RPMI8226 (cell line): ENCODE measurements at regions not wholly inside any gene's neighbourhood (a gene's known extent, or its start where the extent isn't known, plus 50 kb on each side); places are given as distances from the start of the nearest gene placed in this dataset.

ENCODE experiments used
- DNase-seq: peaks from one replicate; pipeline ENCODE4 v3.0.0-alpha.2; 2015

DNA sequence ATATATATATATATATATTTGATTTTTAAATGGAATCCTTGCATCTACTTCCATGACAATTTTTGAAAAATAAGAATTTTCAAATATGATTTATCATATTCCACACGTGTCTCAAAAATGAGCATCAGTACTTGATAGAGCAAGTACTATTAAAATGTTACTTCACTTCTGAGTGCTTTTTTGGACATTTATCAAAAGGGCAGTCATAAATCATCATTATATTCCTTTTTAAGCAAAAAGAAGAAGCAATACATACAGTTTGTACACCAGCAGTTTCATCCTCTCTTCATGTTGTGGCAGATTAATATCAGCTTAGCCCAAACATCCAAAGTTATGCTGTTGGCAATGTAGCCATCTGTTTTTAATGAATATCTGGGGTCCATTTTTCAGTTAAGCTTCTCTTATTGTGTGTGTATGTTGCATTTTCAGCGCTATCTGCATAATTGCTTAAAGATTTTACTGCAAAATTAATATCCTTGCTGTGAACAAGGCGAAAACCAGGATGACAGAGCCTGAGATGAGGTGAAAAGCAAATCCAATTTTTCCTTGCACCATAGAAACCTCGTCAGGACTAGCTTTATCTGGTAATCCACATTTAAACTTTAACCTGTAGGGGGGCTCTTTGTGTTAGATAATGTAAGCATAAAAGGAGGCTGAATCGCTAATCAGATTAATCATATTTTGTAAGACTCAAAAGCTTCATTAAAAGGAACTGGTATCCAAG is 604.9 kb upstream of the AGTR1 start:
- DNase-seq, result no peak

DNA sequence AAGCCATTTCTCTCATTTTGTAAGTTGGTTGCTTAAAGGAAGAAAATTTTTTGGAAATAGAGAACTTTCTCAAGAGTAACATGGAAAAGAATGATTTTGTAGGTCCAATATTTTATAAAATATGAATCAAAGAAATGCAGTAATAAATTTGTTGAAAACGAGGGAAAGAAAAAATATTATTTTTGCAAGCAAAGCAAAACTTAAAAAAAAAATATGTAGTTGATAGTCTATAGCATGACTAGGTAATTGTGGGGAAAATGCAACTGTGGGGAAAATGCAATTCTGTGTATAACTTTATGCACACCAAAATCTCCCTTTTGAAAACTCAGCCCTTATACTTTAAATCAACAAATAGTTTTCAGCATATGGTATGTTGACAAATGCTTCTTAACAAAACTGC is 604.0 kb upstream of the AGTR1 start:
- DNase-seq, result no peak

DNA sequence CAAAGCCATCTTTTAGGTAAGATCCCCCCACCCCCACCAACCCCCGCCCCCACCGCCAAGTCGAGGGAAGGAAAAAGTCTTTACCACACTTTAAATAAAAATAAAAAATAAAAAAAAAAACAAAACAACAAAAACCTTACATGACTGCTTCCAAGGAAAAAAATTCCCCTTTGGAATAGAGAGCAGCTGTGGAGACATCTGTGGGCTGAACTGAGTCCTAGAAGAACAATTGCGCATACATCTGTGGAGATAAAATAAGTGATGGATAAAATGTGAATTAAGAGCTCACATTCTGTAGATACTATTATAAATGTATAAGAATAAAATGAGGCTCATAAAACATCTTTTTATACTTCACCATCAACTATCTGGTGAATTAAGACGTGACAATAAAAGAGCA is 601.7 kb upstream of the AGTR1 start:
- DNase-seq, result no peak

DNA sequence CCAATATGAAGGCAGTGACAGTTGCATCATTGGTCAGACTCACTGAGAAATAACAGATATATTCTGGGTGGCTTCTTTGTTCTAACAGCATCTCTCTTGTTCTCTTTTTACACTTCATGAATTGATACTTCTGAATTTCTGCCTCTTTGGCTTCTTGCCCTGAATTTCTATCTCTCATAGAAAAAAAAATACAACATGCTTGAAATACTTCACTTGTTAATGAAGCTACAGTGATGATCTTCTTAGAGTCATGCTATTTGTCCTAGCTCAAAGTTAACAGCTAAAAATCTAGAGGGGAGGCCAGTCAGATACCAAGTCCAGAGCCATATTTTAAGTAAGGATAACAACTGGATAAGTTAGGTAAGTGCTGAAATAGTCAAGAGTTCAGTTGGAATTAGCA is 597.2 kb upstream of the AGTR1 start:
- DNase-seq, result no peak

DNA sequence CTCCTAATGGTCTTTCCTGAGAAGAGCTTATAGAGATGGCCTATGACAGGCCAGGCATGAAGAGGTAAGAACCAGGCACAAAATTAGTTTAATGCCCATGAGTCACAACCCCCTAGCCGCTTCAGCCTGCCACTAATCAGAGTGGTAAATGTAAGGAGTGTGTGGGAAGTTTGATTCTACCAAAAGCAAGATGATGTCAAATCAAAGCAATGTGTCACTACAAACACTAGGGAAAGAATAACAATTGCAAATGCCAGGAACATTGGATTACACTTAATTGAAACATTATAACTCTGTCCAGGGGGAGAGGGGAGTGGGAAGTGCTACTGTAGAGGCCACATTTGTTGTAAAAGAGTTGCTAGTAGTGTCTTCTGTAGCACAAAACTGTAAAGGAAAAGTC is 596.6 kb upstream of the AGTR1 start:
- no peak for DNase-seq

DNA sequence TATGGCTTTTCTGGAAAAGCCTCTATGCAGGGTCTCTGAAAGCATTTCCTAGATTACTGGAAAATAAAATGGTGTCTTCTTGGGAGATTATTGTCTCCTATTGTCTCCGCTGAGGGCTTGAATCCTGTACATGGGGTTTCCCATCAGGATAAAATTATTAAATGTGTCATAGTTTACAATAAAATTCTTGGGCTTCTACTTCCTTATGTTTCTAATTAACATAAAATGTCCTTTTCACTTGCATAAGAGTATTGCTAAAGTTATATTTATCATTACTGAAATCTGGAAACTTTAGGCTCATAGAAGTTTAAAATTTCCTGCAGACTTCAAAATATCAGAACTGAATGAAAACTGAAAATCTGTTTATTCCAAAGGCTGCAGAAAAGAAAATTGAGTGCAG is 595.5 kb upstream of the AGTR1 start:
- no peak for DNase-seq

DNA sequence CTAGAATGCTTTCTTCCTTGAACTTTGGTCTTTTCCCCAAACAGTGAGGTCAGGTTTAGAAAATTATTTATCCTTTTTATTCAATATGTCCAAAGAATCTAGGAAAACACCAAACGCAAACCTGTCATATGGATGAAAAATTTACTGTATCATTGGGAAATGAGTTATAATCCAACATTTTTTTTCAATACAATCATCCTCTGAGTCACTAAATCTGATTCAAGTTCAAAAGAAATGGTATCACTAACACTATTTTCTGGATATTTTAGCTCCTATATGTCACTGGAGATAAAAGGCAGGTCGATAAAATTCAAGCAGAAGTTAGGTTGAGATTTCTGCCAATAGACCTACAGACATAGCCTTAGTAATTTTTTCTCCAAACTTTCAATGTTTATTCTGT is 591.6 kb upstream of the AGTR1 start:
- DNase-seq, result no peak

DNA sequence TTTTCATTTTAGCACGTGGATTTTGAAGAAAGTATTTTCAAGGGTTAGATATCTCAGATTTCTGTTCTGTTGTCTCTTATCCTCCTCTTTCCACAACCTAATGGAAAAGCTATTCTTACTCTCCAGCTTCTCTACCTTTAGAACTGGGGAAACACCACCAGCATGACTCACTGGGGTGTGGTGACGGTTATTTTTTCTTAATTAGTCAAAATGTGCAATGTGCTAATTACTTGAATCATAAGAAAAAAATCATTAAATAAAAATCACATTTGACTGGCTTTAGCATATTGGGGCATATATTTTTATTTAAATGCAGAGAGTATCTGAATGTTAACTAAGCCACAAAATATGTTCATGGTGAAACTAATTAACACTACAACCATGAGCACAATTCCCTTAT is 570.7 kb upstream of the AGTR1 start:
- DNase-seq, result no peak

DNA sequence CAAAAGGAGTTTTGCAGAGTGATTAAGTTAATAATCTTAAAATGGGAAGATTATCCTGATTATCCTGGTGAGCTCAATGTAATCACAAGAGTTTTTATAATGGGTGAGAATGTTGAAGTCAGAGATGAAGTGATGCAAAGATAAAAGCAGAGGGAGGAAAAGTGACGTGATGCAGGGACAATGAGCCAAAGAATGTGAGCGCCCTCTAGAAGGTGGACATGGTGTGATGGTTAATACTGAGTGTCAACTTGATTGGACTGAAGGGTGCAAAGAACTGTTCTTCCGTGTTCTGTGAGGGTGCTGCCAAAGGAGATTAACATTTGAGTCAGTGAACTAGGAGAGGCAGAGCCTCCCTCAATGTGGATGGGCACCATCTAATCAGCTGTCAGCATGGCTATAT is 569.6 kb upstream of the AGTR1 start:
- peak; percentile 14 for DNase-seq

DNA sequence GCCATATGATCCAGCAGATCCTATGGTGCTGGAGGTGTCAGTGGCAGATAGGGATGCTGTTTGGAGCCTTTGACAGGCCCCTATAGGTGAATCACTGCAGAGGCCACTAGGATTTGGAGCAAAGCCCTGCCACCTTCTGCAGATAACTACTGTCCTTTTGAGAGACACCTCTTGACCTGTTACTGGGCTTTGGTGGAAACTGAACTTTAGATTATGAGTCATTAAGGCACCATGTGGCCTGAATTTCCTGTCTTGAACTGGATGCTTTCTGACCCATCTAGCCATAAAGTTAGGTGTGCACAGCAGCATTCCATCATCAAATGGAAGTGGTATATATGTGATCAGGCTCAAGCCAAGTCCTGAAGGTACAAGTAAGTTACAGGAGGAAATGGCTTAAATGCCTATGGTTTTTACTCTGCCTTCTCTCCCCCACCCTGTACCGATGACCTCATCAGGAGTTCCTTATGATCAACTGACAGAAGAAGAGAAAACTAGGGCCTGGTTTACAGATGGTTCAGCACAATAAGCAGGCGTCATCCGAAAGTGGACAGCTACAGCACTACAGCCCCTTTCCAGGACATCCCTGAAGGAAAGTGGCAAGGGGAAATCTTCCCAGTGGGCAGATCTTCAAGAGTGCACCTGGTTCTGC is 565.6 kb upstream of the AGTR1 start:
- no peak for DNase-seq

DNA sequence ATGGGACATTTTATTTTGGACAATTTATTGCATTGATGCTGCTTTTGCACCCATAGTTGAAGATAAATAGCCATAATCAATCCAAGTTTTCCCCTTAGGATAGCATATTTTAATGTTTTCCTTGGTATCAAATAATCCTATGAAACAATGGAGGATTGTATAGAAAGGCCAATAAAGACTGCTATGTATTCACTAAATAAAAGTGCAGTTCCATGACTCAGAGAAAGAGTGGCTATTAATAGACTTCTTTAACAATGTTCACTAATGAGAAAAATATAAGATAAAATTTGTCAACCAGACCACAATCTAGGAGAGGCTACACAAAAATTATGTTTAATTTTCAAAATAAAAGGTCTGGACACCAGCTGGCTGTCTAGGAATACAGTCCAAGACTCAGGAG is 560.9 kb upstream of the AGTR1 start:
- DNase-seq, result no peak

DNA sequence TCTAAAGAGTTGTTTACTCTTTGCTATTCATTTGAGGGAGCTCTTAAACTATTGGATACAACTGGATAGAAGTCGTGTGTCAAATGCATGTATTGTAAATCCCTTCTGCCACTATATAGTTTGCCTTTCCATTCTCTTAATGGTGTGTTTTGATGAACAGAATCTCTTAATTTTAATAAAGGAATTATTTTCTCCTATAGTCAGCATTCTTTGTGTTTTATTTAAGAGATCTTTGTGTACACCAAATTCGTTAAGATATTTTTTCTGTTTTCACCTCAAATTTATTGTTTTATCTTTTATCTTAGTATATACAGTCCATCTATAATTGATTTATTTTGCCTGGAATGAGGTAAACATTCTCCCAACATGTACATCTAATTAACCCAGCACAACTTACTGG is 551.5 kb upstream of the AGTR1 start:
- DNase-seq, result no peak

DNA sequence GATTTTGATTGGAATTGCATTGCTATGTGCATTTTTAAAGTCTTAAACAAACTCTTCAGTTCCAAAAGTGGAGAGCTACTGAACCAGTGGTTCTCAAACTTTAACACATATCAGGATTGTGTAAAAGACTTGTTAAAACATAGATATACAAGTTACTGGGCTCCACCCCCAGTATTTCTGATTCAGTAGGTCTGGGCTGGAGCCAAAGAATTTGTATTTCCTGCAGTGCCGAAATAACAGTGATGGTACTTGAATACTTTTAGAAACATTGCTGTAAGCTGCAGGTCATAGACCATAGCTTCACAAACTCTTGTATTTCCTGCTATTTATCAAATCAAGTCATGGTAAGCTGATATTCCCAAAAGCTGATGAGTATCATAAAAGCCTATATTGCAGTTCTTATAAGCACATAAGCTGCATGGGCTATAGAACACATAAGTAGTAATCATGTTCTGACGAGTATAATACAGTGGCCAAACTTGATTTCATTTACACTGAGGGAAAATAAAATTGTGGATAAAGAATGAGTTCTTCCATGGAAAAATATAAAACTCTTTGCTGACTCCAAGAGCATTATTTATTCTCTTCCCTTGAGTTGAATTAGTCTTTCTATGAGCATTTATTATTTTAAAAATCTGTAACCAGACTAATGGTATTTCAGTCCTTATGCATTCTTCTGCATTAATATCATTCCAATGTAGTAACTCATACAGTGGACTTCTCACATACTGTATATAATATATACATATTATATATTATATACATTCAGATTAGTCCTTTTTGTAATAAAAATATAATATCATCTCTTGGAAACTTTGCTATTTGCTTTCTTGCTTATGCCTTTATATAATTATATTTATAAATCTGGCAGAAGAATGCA is 550.5 kb upstream of the AGTR1 start:
- no peak for DNase-seq

DNA sequence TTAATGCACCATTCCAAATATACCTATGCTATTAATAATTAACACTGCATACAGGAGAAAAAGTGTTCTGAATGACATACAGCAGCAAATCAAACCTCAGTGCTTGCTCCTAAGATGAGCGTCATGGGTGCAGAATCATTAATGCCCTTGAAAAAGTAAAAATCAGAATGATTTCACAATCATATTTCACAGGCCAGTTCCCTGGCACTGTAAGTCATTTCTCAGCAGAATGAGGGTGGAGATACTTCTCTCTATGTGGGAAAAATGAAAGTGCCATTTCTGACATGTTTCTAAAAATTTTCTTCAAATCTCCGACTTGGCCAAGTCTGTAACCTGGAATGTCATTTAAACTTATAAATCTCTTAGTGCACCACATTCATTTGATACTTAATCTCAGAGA is 549.8 kb upstream of the AGTR1 start:
- DNase-seq, result no peak

DNA sequence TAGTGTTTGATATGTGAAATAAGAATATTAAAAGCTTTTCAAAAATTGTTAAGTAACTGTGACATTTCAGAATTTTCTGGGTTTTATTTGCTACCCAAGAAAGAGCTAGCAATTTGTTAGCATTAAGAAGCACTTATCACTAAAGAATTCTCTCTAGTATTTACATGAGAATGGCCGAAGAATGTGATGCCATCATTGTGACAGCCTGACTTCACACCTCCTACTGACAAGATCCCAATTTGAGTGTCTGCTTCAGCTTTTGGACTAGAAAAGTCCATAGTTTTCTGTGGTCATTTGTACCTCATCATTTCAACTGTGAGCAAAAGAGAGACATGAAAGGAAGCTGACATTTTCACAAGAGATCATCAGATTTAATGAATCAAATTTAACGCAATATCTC is 548.1 kb upstream of the AGTR1 start:
- no peak for DNase-seq

DNA sequence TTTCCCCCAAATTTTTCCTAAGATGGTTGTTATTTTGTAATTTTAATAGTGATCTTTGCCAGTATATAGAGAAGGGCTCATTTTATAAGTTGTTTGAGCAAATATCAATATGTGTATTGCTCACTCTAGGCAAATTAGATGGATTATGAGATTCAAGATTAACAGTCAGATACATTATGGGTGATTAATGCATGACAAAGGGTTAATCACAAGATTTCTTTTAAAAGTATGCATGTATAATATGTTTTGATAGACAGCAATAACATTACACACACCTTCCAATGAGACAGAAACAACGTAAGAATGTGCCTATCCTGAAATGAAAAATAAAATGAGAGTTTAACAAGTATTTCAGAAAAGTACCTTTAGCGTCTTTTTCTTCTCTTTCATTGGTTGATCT is 547.6 kb upstream of the AGTR1 start:
- no peak for DNase-seq

DNA sequence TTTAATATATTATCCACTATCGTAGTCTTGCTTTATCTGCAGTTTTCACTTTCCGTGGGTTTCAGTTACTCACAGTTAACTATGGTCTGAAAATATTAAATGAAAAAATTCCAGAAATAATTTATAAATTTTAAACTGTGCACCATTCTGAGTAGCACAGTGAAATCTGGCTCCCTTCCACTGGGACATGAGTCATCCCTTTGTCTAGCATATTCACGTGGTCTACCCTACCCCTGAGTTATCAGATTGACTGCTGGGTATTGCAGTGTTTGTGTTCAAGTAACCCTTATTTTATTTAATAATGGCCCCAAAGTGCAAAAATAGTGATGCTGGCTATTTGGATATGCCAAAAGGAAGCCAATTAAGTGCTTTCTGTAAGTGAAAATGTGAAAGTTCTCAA is 539.5 kb upstream of the AGTR1 start:
- DNase-seq, result no peak

DNA sequence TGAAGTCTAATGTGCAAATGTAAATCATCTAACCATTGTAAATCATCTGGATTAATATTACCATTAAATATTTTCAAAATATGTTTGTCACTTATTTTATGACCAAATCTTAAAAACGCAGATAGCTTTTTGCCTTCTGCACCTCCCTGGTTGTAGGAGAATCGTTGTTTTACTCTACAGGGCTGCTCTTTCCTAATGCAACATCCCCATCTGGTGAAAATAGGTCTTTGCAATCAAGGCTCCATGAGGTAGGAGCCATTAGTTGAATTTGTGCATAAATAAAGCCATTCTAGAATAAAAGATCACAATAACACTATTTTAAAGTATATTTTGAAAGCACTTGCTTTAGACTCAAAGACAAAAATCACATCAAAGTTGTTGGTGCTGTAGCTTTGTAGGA is 535.6 kb upstream of the AGTR1 start:
- no peak for DNase-seq

DNA sequence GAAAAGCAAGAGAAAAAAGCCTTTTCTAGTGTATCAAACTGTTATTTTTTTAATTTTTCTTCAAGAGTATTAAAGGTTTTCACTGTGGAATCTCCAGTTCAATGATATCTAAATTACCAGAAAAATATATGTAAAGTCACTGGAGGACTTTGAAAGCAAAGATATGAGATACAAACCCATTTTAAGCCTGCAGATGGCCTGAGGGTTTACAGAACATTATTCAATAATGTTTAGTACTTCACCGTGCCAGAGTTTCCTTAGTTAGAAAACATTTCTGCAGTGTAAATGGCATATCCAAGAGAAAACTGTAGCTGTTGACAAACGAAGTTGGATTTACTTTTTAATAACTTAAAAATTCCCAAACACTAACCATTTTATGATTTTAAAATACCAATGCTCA is 529.4 kb upstream of the AGTR1 start:
- no peak for DNase-seq

DNA sequence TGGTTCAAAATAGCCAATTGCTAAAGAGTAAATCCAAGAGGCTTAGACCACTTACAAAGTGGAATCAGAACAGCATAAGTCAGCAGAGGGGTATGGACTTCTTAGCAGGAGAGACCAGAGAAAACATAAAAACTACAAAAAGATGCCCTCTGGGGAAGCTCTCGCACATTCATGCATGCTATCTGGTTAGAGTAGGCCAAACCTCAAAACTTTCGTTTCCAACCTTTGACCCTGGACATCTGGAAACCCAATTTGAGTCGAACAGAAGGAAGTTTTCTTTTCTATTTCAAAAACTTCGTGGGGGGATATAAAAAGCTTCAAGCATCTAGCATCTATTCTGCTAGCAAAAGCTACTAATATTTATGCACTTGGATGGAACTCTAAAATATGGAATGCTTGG is 523.9 kb upstream of the AGTR1 start:
- no peak for DNase-seq

DNA sequence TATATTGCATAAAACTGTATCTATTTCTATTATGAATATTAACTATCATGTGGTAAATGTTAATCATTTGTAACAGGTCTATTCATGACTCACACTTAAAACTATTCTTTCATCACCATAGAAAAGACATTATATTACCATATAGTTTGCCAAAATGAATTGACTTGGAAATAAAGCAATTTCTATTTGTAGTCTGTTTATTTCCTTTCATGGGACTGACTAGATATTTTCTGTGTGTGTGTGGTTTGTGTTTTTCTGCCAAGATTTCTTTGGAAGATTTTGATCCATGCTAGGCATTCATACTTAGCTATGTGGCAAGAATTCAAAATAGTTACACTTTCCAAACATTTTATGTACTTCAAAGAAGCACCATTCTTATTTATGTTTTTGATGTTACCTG is 522.5 kb upstream of the AGTR1 start:
- DNase-seq, result no peak

DNA sequence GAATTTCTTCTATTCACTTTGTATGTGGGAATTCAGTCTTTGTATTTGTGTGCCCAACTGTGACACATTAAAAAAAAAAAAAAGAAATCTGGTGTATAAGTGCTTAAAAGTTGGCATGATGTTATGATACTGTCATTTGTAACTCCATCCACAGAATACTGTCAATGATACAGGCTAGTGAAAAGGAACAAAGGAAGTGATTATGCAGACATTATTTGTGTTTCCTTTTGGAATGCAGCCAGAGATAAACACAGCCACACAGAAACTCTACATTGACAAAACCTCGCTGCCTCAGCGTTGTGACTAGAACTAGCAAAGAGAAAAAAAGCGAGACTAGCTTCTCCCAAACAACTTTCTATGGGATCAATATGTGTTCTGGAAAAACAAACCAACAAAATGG is 519.2 kb upstream of the AGTR1 start:
- DNase-seq, result no peak

DNA sequence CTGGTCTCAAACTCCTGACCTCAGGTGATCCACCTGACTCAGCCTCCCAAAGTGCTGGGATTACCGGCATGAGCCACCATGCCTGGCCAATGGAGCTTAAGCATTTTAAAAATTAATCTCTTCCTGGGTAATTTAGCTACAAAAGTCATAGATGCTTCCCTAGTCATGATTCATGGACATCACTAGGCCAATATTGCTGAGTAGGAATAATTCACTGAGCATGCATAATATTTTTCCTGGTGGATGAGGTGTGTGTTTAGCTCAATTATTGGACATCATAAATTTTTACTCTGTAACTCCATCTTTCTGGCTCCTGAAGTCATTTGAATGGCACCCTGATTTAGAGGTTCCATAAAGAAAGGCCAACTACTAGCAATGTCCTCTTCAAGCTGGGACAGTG is 512.9 kb upstream of the AGTR1 start:
- DNase-seq, result no peak

DNA sequence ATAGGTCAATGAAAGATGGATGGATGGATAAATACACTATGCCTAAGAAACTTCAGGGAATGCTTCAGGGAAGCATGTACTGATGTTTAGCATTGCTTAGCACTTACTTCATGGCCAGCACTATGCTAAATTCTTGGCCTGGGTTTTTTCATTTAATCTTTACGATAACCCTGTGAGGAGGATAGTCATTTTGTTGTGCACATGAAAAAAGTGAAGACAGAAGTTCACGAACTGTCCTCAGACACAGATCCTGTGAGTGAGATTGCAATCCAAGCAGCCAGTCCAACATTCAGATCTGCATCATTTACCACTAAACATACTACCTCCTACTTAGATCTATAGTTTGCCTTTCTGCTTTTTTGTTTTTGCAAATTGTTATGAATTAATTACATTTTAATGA is 510.8 kb upstream of the AGTR1 start:
- no peak for DNase-seq
